K562 (cell line): ENCODE measurements at regions not wholly inside any gene's neighbourhood (a gene's known extent, or its start where the extent isn't known, plus 50 kb on each side); places are given as distances from the start of the nearest gene placed in this dataset.

Experiments used
- ATAC-seq: fragments of 200-7000 bp; cut with Tn5 transposase; 3 replicates; pipeline ENCODE4 v1.9.1; 2020; ENCODE audit warnings: moderate library complexity
- BruUV-seq: library from RNA; stranded (reverse); fragments of 400-500 nt; replicated peaks from 2 replicates; lab custom pipeline; 2021; lab: Mats Ljungman, UMichigan
- CTCF ChIA-PET: fragments of 300-600 bp; formaldehyde crosslinking; extraction: SDS; loops from one replicate; lab custom pipeline; 2021; ENCODE audit warnings: low intra/inter-chr PET ratio; lab: Yijun Ruan, JAX
- POLR2A ChIA-PET: fragments of 300-600, 350-650 bp; sonication (Branson Sonifier 250); formaldehyde crosslinking; extraction: SDS; loops from one replicate; lab custom pipeline; 2021; ENCODE audit warnings: antibody characterized with exemption, inconsistent platforms; lab: Yijun Ruan, JAX
- DNase-seq, 4 experiments: peaks; one replicate each; pipeline versions ENCODE4 v3.0.0 to v3.0.0-alpha.2; 2011 to 2018; ENCODE audit warnings: low spot score in 3 of 4, mixed read lengths in 3 of 4; ENCODE audit errors: extremely low read depth in 1 of 4
- FAIRE-seq: peaks from 2 replicates; lab custom pipeline; 2011; peaks lifted over from hg19 to GRCh38; lab: Jason Lieb, UNC
- H2AFZ ChIP-seq: 2 replicates; pipeline ENCODE4 v1.6.0; 2011; ENCODE audit warnings: low read depth, low read length, control low read depth, inconsistent platforms
- H3K27ac ChIP-seq: fragments of 200-600 bp; 3 replicates; pipeline ENCODE4 v1.8.0; 2011; ENCODE audit warnings: low read depth, mild to moderate bottlenecking, control low read depth, inconsistent platforms, low read length, moderate library complexity, mixed read lengths; ENCODE audit errors: extremely low read depth
- H3K27me3 ChIP-seq, 2 experiments: fragments of 300-600 bp in 1 of 2; 2 replicates in 1 of 2; 3 replicates in 1 of 2; pipeline versions ENCODE4 v1.6.0 to v1.8.0; 2011; ENCODE audit warnings: inconsistent platforms in 2 of 2, low read length in 2 of 2, mild to moderate bottlenecking in 1 of 2, mixed read lengths in 1 of 2, moderate library complexity in 1 of 2; ENCODE audit not compliant: control insufficient read depth in 2 of 2, insufficient read depth in 2 of 2
- H3K36me3 ChIP-seq: fragments of 300-600 bp; 3 replicates; pipeline ENCODE4 v1.8.0; 2011; ENCODE audit warnings: mild to moderate bottlenecking, low read length, inconsistent platforms; ENCODE audit not compliant: control insufficient read depth, insufficient read depth
- H3K4me1 ChIP-seq, 2 experiments: fragments of 200-600 bp in 1 of 2; replicated peaks in 1 of 2; 2 replicates in 1 of 2; 3 replicates in 1 of 2; pipeline versions ENCODE4 v1.5.1 to v1.8.0; 2011; ENCODE audit warnings: inconsistent platforms in 2 of 2, low read length in 2 of 2, mild to moderate bottlenecking in 1 of 2, mixed read lengths in 1 of 2, moderate library complexity in 1 of 2; ENCODE audit not compliant: control insufficient read depth in 2 of 2, insufficient read depth in 2 of 2
- H3K4me2 ChIP-seq: 2 replicates; pipeline ENCODE4 v1.6.1; 2011; ENCODE audit warnings: low read length, control low read depth, inconsistent platforms, mixed read lengths; ENCODE audit not compliant: insufficient read depth
- H3K4me3 ChIP-seq: fragments of 200-600 bp; sonication (generic), shearing (Covaris generic); 2 replicates; pipeline ENCODE4 v1.5.1; 2016; ENCODE audit warnings: control low read depth, inconsistent platforms
- H3K79me2 ChIP-seq: fragments of 200-600 bp; 3 replicates; pipeline ENCODE4 v1.8.0; 2011; ENCODE audit warnings: low read length, inconsistent platforms; ENCODE audit not compliant: control insufficient read depth, insufficient read depth
- H3K9ac ChIP-seq, 2 experiments: 2 replicates each; pipeline versions ENCODE4 v1.6.0 to v1.6.1; 2011; ENCODE audit warnings: low read depth in 2 of 2, low read length in 2 of 2, control low read depth in 1 of 2, inconsistent platforms in 1 of 2, mild to moderate bottlenecking in 1 of 2, mixed read lengths in 1 of 2; ENCODE audit not compliant: insufficient read depth in 1 of 2
- H3K9me1 ChIP-seq: one replicate; pipeline ENCODE4 v1.6.0; 2011; ENCODE audit warnings: inconsistent platforms, mild to moderate bottlenecking, low read length, moderate library complexity; ENCODE audit not compliant: control insufficient read depth, insufficient read depth
- H3K9me3 ChIP-seq: replicated peaks from 2 replicates; pipeline ENCODE4 v1.5.1; 2011; ENCODE audit warnings: low read depth, low read length, inconsistent platforms; ENCODE audit not compliant: control insufficient read depth, insufficient read depth
- H4K20me1 ChIP-seq: replicated peaks from 2 replicates; pipeline ENCODE4 v1.6.1; 2011; ENCODE audit warnings: low read length, inconsistent platforms, mixed read lengths; ENCODE audit not compliant: control insufficient read depth, insufficient read depth
- CEBPB ChIP-seq: fragments of 450-650 bp; IDR thresholded peaks from 2 replicates; pipeline ENCODE4 v1.6.1; 2016; ENCODE audit warnings: missing genetic modification characterization, missing compliant biosample characterization
- DNMT1 ChIP-seq: fragments of 450-650 bp; IDR thresholded peaks from 2 replicates; pipeline ENCODE4 v1.6.1; 2016; ENCODE audit warnings: antibody characterized with exemption, mild to moderate bottlenecking
- EP400 ChIP-seq: fragments of 450-650 bp; IDR thresholded peaks from 2 replicates; pipeline ENCODE4 v1.6.1; 2017; ENCODE audit warnings: antibody characterized with exemption, mild to moderate bottlenecking, moderate library complexity
- KHSRP ChIP-seq: fragments of 450-650 bp; IDR thresholded peaks from 2 replicates; pipeline ENCODE4 v1.6.1; 2017
- NCOA1 ChIP-seq: fragments of 450-650 bp; IDR thresholded peaks from 2 replicates; pipeline ENCODE4 v1.6.1; 2016; ENCODE audit warnings: low read depth
- NFIX ChIP-seq: fragments of 250-450 bp; sonication (Bioruptor Pico); IDR thresholded peaks from 2 replicates; pipeline ENCODE4 v1.4.0; 2020; ENCODE audit warnings: low read depth, mild to moderate bottlenecking, moderate library complexity
- PHF8 ChIP-seq: fragments of 200-600 bp; sonication (generic); IDR thresholded peaks from 2 replicates; pipeline ENCODE4 v1.6.1; 2012; ENCODE audit warnings: mixed run types, mild to moderate bottlenecking, inconsistent platforms, low read length, moderate library complexity, borderline replicate concordance
- SIN3A ChIP-seq, 2 experiments: fragments of 150-350 bp in 1 of 2; IDR thresholded peaks; 2 replicates each; pipeline ENCODE4 v1.6.1; 2011 to 2016; ENCODE audit warnings: borderline replicate concordance in 2 of 2, low read depth in 2 of 2, low read length in 2 of 2, mild to moderate bottlenecking in 2 of 2, moderate library complexity in 2 of 2; ENCODE audit not compliant: control insufficient read depth in 1 of 2
- ZNF583 ChIP-seq: fragments of 250-450 bp; sonication (Bioruptor Pico); IDR thresholded peaks from 2 replicates; pipeline ENCODE4 v1.4.0; 2020
- ZNF766 ChIP-seq: fragments of 200-800 bp; sonication (Bioruptor generic); conservative IDR thresholded peaks from 2 replicates; pipeline ENCODE4 v1.6.1; 2016; ENCODE audit warnings: missing genetic modification characterization, missing compliant biosample characterization
- WGBS: fragments of 100-300 bp; shearing (Covaris generic); methylation state at CpG from one replicate; pipeline ENCODE4 v1.1.6; 2016; ENCODE audit warnings: low coverage, mixed read lengths; ENCODE audit not compliant: insufficient coverage; ENCODE audit errors: missing lambda C conversion rate; 5-methylcytosine and 5-hydroxymethylcytosine counted together
- in situ Hi-C: fragments of 300-500 bp; cut with MboI; formaldehyde crosslinking; loops from 4 replicates; pipeline ENCODE4 v1.15.0; 2018; ENCODE audit warnings: inconsistent platforms, mixed read lengths
- intact Hi-C: fragments of 100-400 bp; cut with micrococcal nuclease; formaldehyde crosslinking; loops from 2 replicates; pipeline ENCODE4 v1.14.2; 2022
- TF ChIP-seq, protein P1 (sequence below): fragments of 250-450 bp; sonication (Bioruptor Pico); IDR thresholded peaks from 2 replicates; pipeline ENCODE4 v1.5.0; 2021
- TF ChIP-seq, protein P2 (sequence below): sonication (generic); formaldehyde crosslinking; IDR thresholded peaks from 2 replicates; pipeline ENCODE4 v1.8.0; 2022; ENCODE audit warnings: mild to moderate bottlenecking, low read depth, missing genetic modification reagents
- TF ChIP-seq, protein P3 (sequence below), 2 experiments: fragments of 450-650 bp; IDR thresholded peaks; 2 replicates each; pipeline ENCODE4 v1.6.1; 2016; ENCODE audit warnings: mild to moderate bottlenecking in 2 of 2, borderline replicate concordance in 1 of 2, low read depth in 1 of 2, moderate library complexity in 1 of 2

DNA sequence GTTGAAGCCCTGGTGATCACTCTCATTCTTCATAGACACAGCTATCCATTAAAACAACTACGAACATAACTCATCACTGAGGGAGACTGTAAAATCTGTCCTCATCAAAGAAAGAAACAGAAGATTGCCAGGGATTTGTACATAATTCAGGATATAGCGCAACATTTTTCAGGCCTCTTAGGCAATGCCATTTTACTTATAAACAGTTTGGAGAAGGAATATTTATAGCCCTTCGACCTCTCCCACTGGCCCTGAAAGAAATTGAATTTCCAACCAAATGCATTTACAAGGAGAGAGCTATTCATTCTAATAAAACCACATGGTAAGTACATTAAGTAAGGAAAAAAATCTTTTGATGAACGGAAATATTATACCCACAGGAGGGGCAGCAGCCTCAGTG is 295.0 kb downstream of the RAD51AP2 start:
- 0% methylated on average over 4 of the region's 4 CpGs for WGBS
- FAIRE-seq, result peak; percentile 32
- TF ChIP-seq NFIX (CRISPR knock-in tag) (no peak), KHSRP (no peak), ZNF583 (CRISPR knock-in tag) (no peak), SIN3A (IDR thresholded peaks at IDR 0.05; ENCODE audit: borderline replicate concordance in 2 of 2, control insufficient read depth in 1 of 2, low read depth in 2 of 2, low read length in 2 of 2) (no peak), CEBPB (no peak), EP400 (no peak), PHF8 (no peak), NCOA1 (no peak), DNMT1 (no peak), ZNF766 (CRISPR knock-in tag) (no peak)
- TF ChIP-seq, protein P1, sequence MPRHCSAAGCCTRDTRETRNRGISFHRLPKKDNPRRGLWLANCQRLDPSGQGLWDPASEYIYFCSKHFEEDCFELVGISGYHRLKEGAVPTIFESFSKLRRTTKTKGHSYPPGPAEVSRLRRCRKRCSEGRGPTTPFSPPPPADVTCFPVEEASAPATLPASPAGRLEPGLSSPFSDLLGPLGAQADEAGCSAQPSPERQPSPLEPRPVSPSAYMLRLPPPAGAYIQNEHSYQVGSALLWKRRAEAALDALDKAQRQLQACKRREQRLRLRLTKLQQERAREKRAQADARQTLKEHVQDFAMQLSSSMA, result no peak
- TF ChIP-seq, protein P2, sequence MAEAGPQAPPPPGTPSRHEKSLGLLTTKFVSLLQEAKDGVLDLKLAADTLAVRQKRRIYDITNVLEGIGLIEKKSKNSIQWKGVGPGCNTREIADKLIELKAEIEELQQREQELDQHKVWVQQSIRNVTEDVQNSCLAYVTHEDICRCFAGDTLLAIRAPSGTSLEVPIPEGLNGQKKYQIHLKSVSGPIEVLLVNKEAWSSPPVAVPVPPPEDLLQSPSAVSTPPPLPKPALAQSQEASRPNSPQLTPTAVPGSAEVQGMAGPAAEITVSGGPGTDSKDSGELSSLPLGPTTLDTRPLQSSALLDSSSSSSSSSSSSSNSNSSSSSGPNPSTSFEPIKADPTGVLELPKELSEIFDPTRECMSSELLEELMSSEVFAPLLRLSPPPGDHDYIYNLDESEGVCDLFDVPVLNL (CRISPR knock-in tag), result no peak
- TF ChIP-seq, protein P3, sequence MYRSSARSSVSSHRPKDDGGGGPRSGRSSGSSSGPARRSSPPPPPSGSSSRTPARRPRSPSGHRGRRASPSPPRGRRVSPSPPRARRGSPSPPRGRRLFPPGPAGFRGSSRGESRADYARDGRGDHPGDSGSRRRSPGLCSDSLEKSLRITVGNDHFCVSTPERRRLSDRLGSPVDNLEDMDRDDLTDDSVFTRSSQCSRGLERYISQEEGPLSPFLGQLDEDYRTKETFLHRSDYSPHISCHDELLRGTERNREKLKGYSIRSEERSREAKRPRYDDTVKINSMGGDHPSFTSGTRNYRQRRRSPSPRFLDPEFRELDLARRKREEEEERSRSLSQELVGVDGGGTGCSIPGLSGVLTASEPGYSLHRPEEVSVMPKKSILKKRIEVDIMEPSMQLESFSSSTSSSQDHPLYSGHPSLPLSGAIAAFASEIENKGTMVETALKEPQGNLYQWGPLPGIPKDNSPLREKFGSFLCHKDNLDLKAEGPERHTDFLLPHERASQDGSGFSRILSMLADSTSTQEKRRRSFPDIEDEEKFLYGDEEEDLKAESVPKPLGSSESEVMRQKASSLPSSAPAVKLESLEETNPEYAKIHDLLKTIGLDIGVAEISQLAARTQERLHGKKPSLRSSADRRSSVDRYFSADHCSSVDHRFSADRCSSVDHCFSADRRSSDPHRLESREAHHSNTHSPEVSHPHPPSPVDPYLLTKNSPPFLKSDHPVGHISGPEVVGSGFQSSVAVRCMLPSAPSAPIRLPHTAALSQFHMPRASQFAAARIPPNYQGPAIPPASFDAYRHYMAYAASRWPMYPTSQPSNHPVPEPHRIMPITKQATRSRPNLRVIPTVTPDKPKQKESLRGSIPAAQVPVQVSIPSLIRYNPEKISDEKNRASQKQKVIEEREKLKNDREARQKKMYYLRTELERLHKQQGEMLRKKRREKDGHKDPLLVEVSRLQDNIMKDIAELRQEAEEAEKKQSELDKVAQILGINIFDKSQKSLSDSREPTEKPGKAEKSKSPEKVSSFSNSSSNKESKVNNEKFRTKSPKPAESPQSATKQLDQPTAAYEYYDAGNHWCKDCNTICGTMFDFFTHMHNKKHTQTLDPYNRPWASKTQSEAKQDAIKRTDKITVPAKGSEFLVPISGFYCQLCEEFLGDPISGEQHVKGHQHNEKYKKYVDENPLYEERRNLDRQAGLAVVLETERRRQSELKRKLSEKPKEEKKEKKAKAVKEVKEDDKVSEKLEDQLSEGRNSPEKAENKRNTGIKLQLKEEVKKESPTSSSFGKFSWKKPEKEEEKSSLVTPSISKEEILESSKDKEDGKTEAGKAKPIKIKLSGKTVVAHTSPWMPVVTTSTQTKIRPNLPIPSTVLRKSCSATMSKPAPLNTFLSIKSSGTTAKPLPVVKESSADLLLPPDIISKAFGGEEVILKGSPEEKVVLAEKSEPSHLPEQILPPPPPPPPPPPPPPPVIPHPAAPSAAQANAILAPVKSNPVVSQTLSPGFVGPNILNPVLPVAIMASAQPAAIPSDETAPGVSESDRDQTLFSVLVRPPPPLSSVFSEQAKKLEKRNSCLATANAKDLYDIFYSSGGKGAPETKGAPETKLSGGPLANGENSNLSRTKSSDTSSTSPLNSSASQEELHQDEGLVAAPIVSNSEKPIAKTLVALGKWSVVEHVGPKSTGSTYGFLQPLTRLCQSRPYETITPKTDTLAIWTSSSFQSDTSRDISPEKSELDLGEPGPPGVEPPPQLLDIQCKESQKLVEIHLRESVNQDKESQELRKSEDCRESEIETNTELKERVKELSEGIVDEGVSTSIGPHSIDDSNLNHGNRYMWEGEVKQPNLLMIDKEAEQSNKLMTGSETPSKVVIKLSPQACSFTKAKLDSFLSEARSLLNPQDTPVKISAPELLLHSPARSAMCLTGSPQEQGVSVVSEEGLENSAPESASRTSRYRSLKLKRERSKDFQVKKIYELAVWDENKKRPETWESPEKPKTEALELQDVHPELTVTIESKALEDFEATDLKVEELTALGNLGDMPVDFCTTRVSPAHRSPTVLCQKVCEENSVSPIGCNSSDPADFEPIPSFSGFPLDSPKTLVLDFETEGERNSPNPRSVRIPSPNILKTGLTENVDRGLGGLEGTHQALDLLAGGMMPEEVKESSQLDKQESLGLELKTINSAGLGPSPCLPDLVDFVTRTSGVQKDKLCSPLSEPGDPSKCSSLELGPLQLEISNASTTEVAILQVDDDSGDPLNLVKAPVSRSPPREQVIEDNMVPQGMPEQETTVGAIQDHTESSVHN (IDR thresholded peaks at IDR 0.05; ENCODE audit: borderline replicate concordance in 1 of 2, low read depth in 1 of 2), result no peak

More for the DNA sequence above, 295.0 kb downstream of the RAD51AP2 start:
- Histone ChIP-seq H4K20me1 (no peaks in the 10 kb centered on the region), H3K27me3 (no peaks in the 10 kb centered on the region), H3K9ac (no peak overlapping the region), H3K4me2 (no peak overlapping the region), H3K27ac (no peak overlapping the region), H3K36me3 (no peaks in the 10 kb centered on the region), H3K9me3 (no peaks in the 10 kb centered on the region), H3K9me1 (no peaks in the 10 kb centered on the region), H3K79me2 (no peaks in the 10 kb centered on the region), H3K4me3 (no peak overlapping the region), H3K4me1 (no peaks in the 10 kb centered on the region), H2AFZ (no peak overlapping the region)
- POLR2A ChIA-PET, result no interaction called here
- CTCF ChIA-PET, result no interaction called here
- ATAC-seq, result no peak
- in situ Hi-C loops (no loop called here), intact Hi-C loops (no loop called here)
- BruUV-seq, result no TSS peak
- DNase-seq, result no peak
